Putamen (tissue), 1 donor: ENCODE measurements at regions not wholly inside any gene's neighbourhood (a gene's known extent, or its start where the extent isn't known, plus 50 kb on each side); places are given as distances from the start of the nearest gene placed in this dataset.
"Not testable (repeated sequence)": the region's sequence is repeated elsewhere in the genome, so short reads cannot be mapped to it uniquely, and the experiment has no call there.

ENCODE experiments used
- DNase-seq: peaks from one replicate; pipeline ENCODE4 v3.0.0-alpha.2; 2016; ENCODE audit warnings: low spot score

GRCh38 chr4:4913628-4914027 lies 54.2 kb downstream of the MSX1 start:
- DNase-seq = no peak

GRCh38 chr4:4914059-4914820 lies 54.8 kb downstream of the MSX1 start:
- DNase-seq = no peak

GRCh38 chr4:4914965-4915845 lies 55.7 kb downstream of the MSX1 start:
- no peak for DNase-seq

- no peak for DNase-seq
These were observed 58.6 kb downstream of the MSX1 start for GRCh38 chr4:4918067-4918466.

- DNase-seq = no peak
These were observed 60.5 kb downstream of the MSX1 start for GRCh38 chr4:4919927-4920326.

GRCh38 chr4:4921077-4921476 lies 61.6 kb downstream of the MSX1 start:
- no peak for DNase-seq

- no peak for DNase-seq
These were observed 63.0 kb downstream of the MSX1 start for GRCh38 chr4:4922441-4922840.

- no peak for DNase-seq
These were observed 63.7 kb downstream of the MSX1 start for GRCh38 chr4:4923201-4923600.

- DNase-seq = no peak
These were observed 71.2 kb downstream of the MSX1 start for GRCh38 chr4:4930677-4931076.

GRCh38 chr4:4935974-4936373 lies 76.5 kb downstream of the MSX1 start:
- DNase-seq = no peak

GRCh38 chr4:4937926-4938325 lies 78.5 kb downstream of the MSX1 start:
- no peak for DNase-seq

GRCh38 chr4:4941751-4942150 lies 77.5 kb downstream of the CYTL1 start:
- no peak for DNase-seq

- no peak for DNase-seq
These were observed 76.6 kb downstream of the CYTL1 start for GRCh38 chr4:4942658-4943057.

GRCh38 chr4:4945021-4945420 lies 74.2 kb downstream of the CYTL1 start:
- no peak for DNase-seq

- DNase-seq = no peak
These were observed 73.4 kb downstream of the CYTL1 start for GRCh38 chr4:4945829-4946228.

- DNase-seq = no peak
These were observed 72.8 kb downstream of the CYTL1 start for GRCh38 chr4:4946416-4946815.

- no peak for DNase-seq
These were observed 71.5 kb downstream of the CYTL1 start for GRCh38 chr4:4947721-4948120.

GRCh38 chr4:4948370-4948769 lies 70.9 kb downstream of the CYTL1 start:
- DNase-seq = no peak

GRCh38 chr4:4950561-4951290 lies 68.5 kb downstream of the CYTL1 start:
- DNase-seq = peak; percentile 65

- DNase-seq = no peak
These were observed 67.0 kb downstream of the CYTL1 start for GRCh38 chr4:4952273-4952672.

GRCh38 chr4:4959344-4960074 lies 59.7 kb downstream of the CYTL1 start:
- DNase-seq = not testable (repeated sequence)

GRCh38 chr4:4960574-4960973 lies 58.7 kb downstream of the CYTL1 start:
- no peak for DNase-seq
